IMR-90 (cell line): ENCODE measurements at regions not wholly inside any gene's neighbourhood (a gene's known extent, or its start where the extent isn't known, plus 50 kb on each side); places are given as distances from the start of the nearest gene placed in this dataset.

ENCODE experiments used
- ATAC-seq: fragments of 200-7000 bp; cut with Tn5 transposase; 2 replicates; pipeline ENCODE4 v1.9.1; 2020; ENCODE audit warnings: low read depth, mild to moderate bottlenecking, moderate library complexity
- BruUV-seq: library from RNA; stranded (reverse); fragments of 400-500 nt; replicated peaks from 2 replicates; lab custom pipeline; 2021; lab: Mats Ljungman, UMichigan
- CTCF ChIA-PET: fragments of 300-600 bp; formaldehyde crosslinking; extraction: SDS; loops from one replicate; lab custom pipeline; 2021; ENCODE audit warnings: antibody characterized with exemption; lab: Yijun Ruan, JAX
- POLR2A ChIA-PET: fragments of 300-600 bp; sonication (Branson Sonifier 250); formaldehyde crosslinking; loops from one replicate; lab custom pipeline; 2022; ENCODE audit warnings: antibody characterized with exemption; ENCODE audit not compliant: unreplicated experiment; lab: Charles Lee
- DNase-seq: peaks from one replicate; pipeline ENCODE4 v3.0.0; 2013
- H2AFZ ChIP-seq: replicated peaks from 2 replicates; pipeline ENCODE3; 2013; ENCODE audit warnings: low read length, mild to moderate bottlenecking; ENCODE audit not compliant: poor library complexity
- H2AK5ac ChIP-seq: 2 replicates; pipeline ENCODE4 v1.6.1; 2013; ENCODE audit warnings: low read depth, low read length, inconsistent platforms
- H2AK9ac ChIP-seq: replicated peaks from 2 replicates; pipeline ENCODE3; 2013; ENCODE audit warnings: mild to moderate bottlenecking, low read depth, low read length, moderate library complexity; ENCODE audit not compliant: poor library complexity
- H2BK120ac ChIP-seq: 2 replicates; pipeline ENCODE4 v1.6.1; 2013; ENCODE audit warnings: low read depth, low read length, inconsistent platforms
- H2BK15ac ChIP-seq: 3 replicates; pipeline ENCODE4 v1.6.1; 2013; ENCODE audit warnings: low read depth, low read length, inconsistent platforms
- H2BK20ac ChIP-seq: 2 replicates; pipeline ENCODE4 v1.6.1; 2013; ENCODE audit warnings: low read depth, mild to moderate bottlenecking, inconsistent platforms, low read length, moderate library complexity
- H2BK5ac ChIP-seq: 2 replicates; pipeline ENCODE4 v1.6.1; 2013; ENCODE audit warnings: mild to moderate bottlenecking, low read depth, low read length, inconsistent platforms; ENCODE audit not compliant: poor library complexity, severe bottlenecking
- H3K14ac ChIP-seq: replicated peaks from 2 replicates; pipeline ENCODE4 v1.6.1; 2013; ENCODE audit warnings: low read depth, low read length, inconsistent platforms
- H3K18ac ChIP-seq: 2 replicates; pipeline ENCODE4 v1.6.1; 2013; ENCODE audit warnings: low read depth, low read length, control low read depth
- H3K23ac ChIP-seq: 2 replicates; pipeline ENCODE4 v1.6.1; 2013; ENCODE audit warnings: low read depth, low read length, inconsistent platforms
- H3K27ac ChIP-seq: 2 replicates; pipeline ENCODE4 v1.5.1; 2013; ENCODE audit warnings: mild to moderate bottlenecking, control low read depth, low read length; ENCODE audit not compliant: insufficient read depth
- H3K27me3 ChIP-seq: 2 replicates; pipeline ENCODE4 v1.6.1; 2013; ENCODE audit warnings: low read length; ENCODE audit not compliant: control insufficient read depth, insufficient read depth
- H3K36me3 ChIP-seq: 2 replicates; pipeline ENCODE4 v1.6.1; 2013; ENCODE audit warnings: low read length, mixed read lengths; ENCODE audit not compliant: control insufficient read depth, insufficient read depth
- H3K4ac ChIP-seq: 2 replicates; pipeline ENCODE4 v1.6.1; 2013; ENCODE audit warnings: low read depth, low read length, inconsistent platforms
- H3K4me1 ChIP-seq: 2 replicates; pipeline ENCODE4 v1.6.1; 2013; ENCODE audit warnings: low read length, mixed read lengths; ENCODE audit not compliant: control insufficient read depth, insufficient read depth
- H3K4me2 ChIP-seq: 2 replicates; pipeline ENCODE4 v1.6.1; 2013; ENCODE audit warnings: low read depth, mild to moderate bottlenecking, control low read depth, low read length, moderate library complexity
- H3K4me3 ChIP-seq: 2 replicates; pipeline ENCODE4 v1.5.1; 2013; ENCODE audit warnings: low read depth, mild to moderate bottlenecking, control low read depth, low read length, moderate library complexity; ENCODE audit not compliant: insufficient read depth
- H3K56ac ChIP-seq: 2 replicates; pipeline ENCODE4 v1.6.1; 2013; ENCODE audit warnings: low read length, inconsistent platforms; ENCODE audit not compliant: insufficient read depth; ENCODE audit errors: extremely low read depth
- H3K79me1 ChIP-seq, 2 experiments: 2 replicates each; pipeline ENCODE4 v1.6.1; 2013; ENCODE audit warnings: low read length in 2 of 2, inconsistent platforms in 1 of 2, low read depth in 1 of 2
- H3K9ac ChIP-seq: 2 replicates; pipeline ENCODE4 v1.6.1; 2013; ENCODE audit warnings: low read depth, low read length, control low read depth
- H3K9me1 ChIP-seq: 2 replicates; pipeline ENCODE4 v1.6.1; 2013; ENCODE audit warnings: low read length, inconsistent platforms; ENCODE audit not compliant: insufficient read depth
- H3K9me3 ChIP-seq: 2 replicates; pipeline ENCODE4 v1.6.1; 2013; ENCODE audit warnings: low read length; ENCODE audit not compliant: control insufficient read depth, insufficient read depth
- H4K20me1 ChIP-seq: 2 replicates; pipeline ENCODE4 v1.6.1; 2013; ENCODE audit warnings: low read length, inconsistent platforms; ENCODE audit not compliant: insufficient read depth
- H4K5ac ChIP-seq: 2 replicates; pipeline ENCODE4 v1.6.1; 2013; ENCODE audit warnings: mild to moderate bottlenecking, low read depth, low read length, control low read depth
- H4K8ac ChIP-seq, 2 experiments: 2 replicates each; pipeline ENCODE4 v1.6.1; 2013; ENCODE audit warnings: low read depth in 2 of 2, low read length in 2 of 2, control low read depth in 1 of 2, inconsistent platforms in 1 of 2
- H4K91ac ChIP-seq: 2 replicates; pipeline ENCODE4 v1.6.1; 2013; ENCODE audit warnings: low read depth, low read length, inconsistent platforms; ENCODE audit not compliant: insufficient read depth
- BHLHE40 ChIP-seq: fragments of 150-350 bp; IDR thresholded peaks from 2 replicates; pipeline ENCODE4 v1.6.1; 2016; ENCODE audit warnings: mild to moderate bottlenecking, low read depth, low read length
- CEBPB ChIP-seq: IDR thresholded peaks from 2 replicates; pipeline ENCODE4 v1.6.1; 2012; ENCODE audit warnings: low read depth, low read length, improper control_type of control experiment
- CHD1 ChIP-seq: IDR thresholded peaks from 2 replicates; pipeline ENCODE4 v1.6.1; 2012; ENCODE audit warnings: low read depth, low read length, improper control_type of control experiment
- FOS ChIP-seq: fragments of 150-350 bp; IDR thresholded peaks from 2 replicates; pipeline ENCODE4 v1.6.1; 2016; ENCODE audit warnings: low read depth, low read length
- MAFK ChIP-seq: IDR thresholded peaks from 2 replicates; pipeline ENCODE4 v1.6.1; 2012; ENCODE audit warnings: low read depth, low read length, improper control_type of control experiment
- MAZ ChIP-seq: IDR thresholded peaks from 2 replicates; pipeline ENCODE4 v1.6.1; 2012; ENCODE audit warnings: low read depth, mild to moderate bottlenecking, low read length, improper control_type of control experiment, moderate library complexity, borderline replicate concordance
- MXI1 ChIP-seq: IDR thresholded peaks from 2 replicates; pipeline ENCODE4 v1.6.1; 2012; ENCODE audit warnings: low read depth, mild to moderate bottlenecking, low read length, moderate library complexity, borderline replicate concordance
- NFE2L2 ChIP-seq: fragments of 150-350 bp; IDR thresholded peaks from 2 replicates; pipeline ENCODE4 v1.6.1; 2016; ENCODE audit warnings: low read depth, mild to moderate bottlenecking, low read length
- POLR2A ChIP-seq: IDR thresholded peaks from 2 replicates; pipeline ENCODE4 v1.6.1; 2012; ENCODE audit warnings: mild to moderate bottlenecking, low read depth, low read length
- RAD21 ChIP-seq: IDR thresholded peaks from 2 replicates; pipeline ENCODE4 v1.6.1; 2012; ENCODE audit warnings: low read length, improper control_type of control experiment
- RCOR1 ChIP-seq: IDR thresholded peaks from 2 replicates; pipeline ENCODE4 v1.6.1; 2012; ENCODE audit warnings: mild to moderate bottlenecking, low read length, improper control_type of control experiment; ENCODE audit not compliant: insufficient replicate concordance
- RFX5 ChIP-seq: IDR thresholded peaks from 2 replicates; pipeline ENCODE4 v1.8.0; 2012; ENCODE audit warnings: low read depth, mild to moderate bottlenecking, low read length, moderate library complexity
- SMC3 ChIP-seq: fragments of 150-350 bp; IDR thresholded peaks from 2 replicates; pipeline ENCODE4 v1.6.1; 2016; ENCODE audit warnings: low read depth, mild to moderate bottlenecking, antibody characterized with exemption, low read length, moderate library complexity
- WGBS, 2 experiments: methylation state at CpG; one replicate each; pipeline versions ENCODE4 v1.1.5 to v1.1.7; 2013; ENCODE audit warnings: missing lambda C conversion rate in 2 of 2; ENCODE audit not compliant: insufficient read length in 1 of 2; ENCODE audit errors: extremely low coverage in 2 of 2; 5-methylcytosine and 5-hydroxymethylcytosine counted together
- dilution Hi-C: fragments of 300-500 bp; cut with HindIII; formaldehyde crosslinking; loops from one replicate; pipeline ENCODE4 v1.14.3; 2018; ENCODE audit warnings: low sequenced_read_pairs; ENCODE audit not compliant: unreplicated experiment
- in situ Hi-C: fragments of 300-500 bp; cut with MboI; formaldehyde crosslinking; loops from 3 replicates; pipeline ENCODE4 v1.14.3; 2019; ENCODE audit warnings: low sequenced_read_pairs, inconsistent platforms, mixed read lengths
- intact Hi-C: fragments of 100-400 bp; cut with micrococcal nuclease; formaldehyde crosslinking; loops from 2 replicates; pipeline ENCODE4 v1.10.0; 2022
- TF ChIP-seq, protein P1 (sequence below): fragments of 150-350 bp; IDR thresholded peaks from 2 replicates; pipeline ENCODE4 v1.6.1; 2017; ENCODE audit warnings: mild to moderate bottlenecking, antibody characterized with exemption, low read length, low read depth
- TF ChIP-seq, protein P2 (sequence below): fragments of 150-350 bp; IDR thresholded peaks from 2 replicates; pipeline ENCODE4 v1.6.1; 2016; ENCODE audit warnings: low read depth, mild to moderate bottlenecking, low read length, moderate library complexity, borderline replicate concordance

DNA sequence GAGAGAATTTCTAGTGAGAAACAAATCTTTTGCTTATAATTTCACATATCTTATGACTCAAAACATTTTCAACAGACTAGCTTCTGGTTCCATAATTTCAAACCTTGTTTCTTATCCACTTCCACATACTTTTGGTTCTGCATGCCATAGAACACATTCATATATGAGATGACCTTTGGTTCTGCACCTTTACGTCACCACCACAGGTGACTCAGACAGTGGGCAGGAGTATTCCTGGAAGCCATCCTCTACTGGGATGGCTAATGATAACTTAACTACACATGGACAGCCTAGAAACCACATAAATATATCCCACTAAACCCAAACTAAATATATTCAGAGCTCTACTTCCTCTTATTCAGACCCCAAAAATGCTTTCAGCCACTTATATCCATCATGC is 133.3 kb downstream of the DCK start:
- Histone ChIP-seq H3K4me3 (no peak overlapping the region), H3K4ac (no peak overlapping the region), H2BK15ac (no peak overlapping the region), H3K4me2 (peak overlapping the region; percentile 87), H3K79me1 (peaks cover 0 to 9% of the 10 kb centered on the region in 2 experiments; a peak in 1 of 4 replicates), H4K5ac (no peak overlapping the region), H3K56ac (no peak overlapping the region), H3K9ac (no peak overlapping the region), H2BK120ac (peak overlapping the region; percentile 98; the same call in 1 of the 2 replicates), H3K27me3 (no peaks in the 10 kb centered on the region), H4K91ac (no peak overlapping the region), H3K18ac (no peak overlapping the region), H2AFZ (no peak overlapping the region), H3K27ac (no peak overlapping the region), H2BK20ac (no peak overlapping the region), H2AK5ac (no peak overlapping the region), H3K14ac (no peak overlapping the region), H3K9me1 (peaks cover 8% of the 10 kb centered on the region), H4K20me1 (no peaks in the 10 kb centered on the region), H2AK9ac (no peak overlapping the region), H3K4me1 (peaks cover 3% of the 10 kb centered on the region), H3K9me3 (no peaks in the 10 kb centered on the region; the same call in 1 of the 2 replicates), H3K36me3 (no peaks in the 10 kb centered on the region), H2BK5ac (peak overlapping the region; percentile 96), H4K8ac (0 out of 4 replicates have a peak overlapping the region, but pooled peaks of 1 of the 2 experiments have one; percentile 78), H3K23ac (no peak overlapping the region)
- ATAC-seq (peak; percentile 79), DNase-seq (peak; percentile 99)
- BruUV-seq = no TSS peak
- intact Hi-C loops = no loop called here
- 0% methylated on average over 1 of the region's 1 CpG; no CpG with 5 or more reads in 1 of the 2 experiments for WGBS, 2 experiments
- POLR2A ChIA-PET = interaction anchor here (0.6 kb wide), 1 partner anchor 34 kb away, joined by 4 read pairs; no protein-coding TSS in a partner anchor
- dilution Hi-C loops = no loop called here
- CTCF ChIA-PET = interaction anchor here (0.7 to 1.5 kb wide), 2 partner anchors 13 to 102 kb away, joined by 3 to 5 read pairs; no protein-coding TSS in a partner anchor
- in situ Hi-C loops = loop anchor here (25.0 kb wide), 1 partner anchor 586 kb away; no protein-coding TSS in a partner anchor
- TF ChIP-seq CHD1 (no peak), FOS (peak; percentile 93), MXI1 (0 out of 2 replicates have a peak, but pooled peaks have one; percentile 14), RAD21 (0 out of 2 replicates have a peak, but pooled peaks have one; percentile 9), CEBPB (peak; percentile 33; the same call in 1 of the 2 replicates), MAFK (no peak), RCOR1 (peak; percentile 91), NFE2L2 (no peak), MAZ (0 out of 2 replicates have a peak, but pooled peaks have one; percentile 25), BHLHE40 (peak; percentile 57), RFX5 (no peak), SMC3 (no peak), POLR2A (no peak; the same call in 1 of the 2 replicates)
- TF ChIP-seq, protein P1, sequence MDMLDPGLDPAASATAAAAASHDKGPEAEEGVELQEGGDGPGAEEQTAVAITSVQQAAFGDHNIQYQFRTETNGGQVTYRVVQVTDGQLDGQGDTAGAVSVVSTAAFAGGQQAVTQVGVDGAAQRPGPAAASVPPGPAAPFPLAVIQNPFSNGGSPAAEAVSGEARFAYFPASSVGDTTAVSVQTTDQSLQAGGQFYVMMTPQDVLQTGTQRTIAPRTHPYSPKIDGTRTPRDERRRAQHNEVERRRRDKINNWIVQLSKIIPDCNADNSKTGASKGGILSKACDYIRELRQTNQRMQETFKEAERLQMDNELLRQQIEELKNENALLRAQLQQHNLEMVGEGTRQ = no peak; the same call in 1 of the 2 replicates
- TF ChIP-seq, protein P2, sequence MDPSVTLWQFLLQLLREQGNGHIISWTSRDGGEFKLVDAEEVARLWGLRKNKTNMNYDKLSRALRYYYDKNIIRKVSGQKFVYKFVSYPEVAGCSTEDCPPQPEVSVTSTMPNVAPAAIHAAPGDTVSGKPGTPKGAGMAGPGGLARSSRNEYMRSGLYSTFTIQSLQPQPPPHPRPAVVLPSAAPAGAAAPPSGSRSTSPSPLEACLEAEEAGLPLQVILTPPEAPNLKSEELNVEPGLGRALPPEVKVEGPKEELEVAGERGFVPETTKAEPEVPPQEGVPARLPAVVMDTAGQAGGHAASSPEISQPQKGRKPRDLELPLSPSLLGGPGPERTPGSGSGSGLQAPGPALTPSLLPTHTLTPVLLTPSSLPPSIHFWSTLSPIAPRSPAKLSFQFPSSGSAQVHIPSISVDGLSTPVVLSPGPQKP = no peak
